Neutrophil (primary cell): ENCODE measurements at regions not wholly inside any gene's neighbourhood (a gene's known extent, or its start where the extent isn't known, plus 50 kb on each side); places are given as distances from the start of the nearest gene placed in this dataset.
"Not testable (repeated sequence)": the region's sequence is repeated elsewhere in the genome, so short reads cannot be mapped to it uniquely, and the experiment has no call there.

ENCODE experiments used
- H3K27ac ChIP-seq: fragments of 200-600 bp; sonication (generic); 2 replicates; pipeline ENCODE4 v1.5.1; 2016; ENCODE audit warnings: mild to moderate bottlenecking, moderate library complexity
- H3K27me3 ChIP-seq: fragments of 200-600 bp; sonication (generic); 2 replicates; pipeline ENCODE4 v1.6.0; 2016; ENCODE audit warnings: mild to moderate bottlenecking
- H3K36me3 ChIP-seq: fragments of 200-600 bp; sonication (generic); 2 replicates; pipeline ENCODE4 v1.5.1; 2017
- H3K4me1 ChIP-seq, 2 experiments: fragments of 200-600 bp in 1 of 2; sonication (generic) in 1 of 2; 1 replicate in 1 of 2; 2 replicates in 1 of 2; pipeline versions ENCODE4 v1.5.1 to v1.6.1; 2013 to 2016; ENCODE audit warnings: low read depth in 1 of 2, low read length in 1 of 2, mild to moderate bottlenecking in 1 of 2, moderate library complexity in 1 of 2; ENCODE audit not compliant: control insufficient read depth in 1 of 2, insufficient read depth in 1 of 2
- H3K4me3 ChIP-seq, 2 experiments: fragments of 200-600 bp in 1 of 2; sonication (generic) in 1 of 2; 1 replicate in 1 of 2; 2 replicates in 1 of 2; pipeline ENCODE4 v1.5.1; 2013 to 2016; ENCODE audit warnings: low read depth in 1 of 2, low read length in 1 of 2, mild to moderate bottlenecking in 1 of 2, moderate library complexity in 1 of 2
- H3K9me3 ChIP-seq: fragments of 200-600 bp; sonication (generic); 2 replicates; pipeline ENCODE4 v1.5.1; 2016
- CTCF ChIP-seq: fragments of 200-600 bp; sonication (generic); IDR thresholded peaks from 2 replicates; pipeline ENCODE4 v1.5.1; 2016; ENCODE audit warnings: antibody characterized with exemption

GRCh38 chr10:45163315-45163975 is 152.0 kb downstream of the OR13A1 start:
- Histone ChIP-seq H3K36me3 (no peaks in the 10 kb centered on the region), H3K27me3 (no peaks in the 10 kb centered on the region), H3K9me3 (no peaks in the 10 kb centered on the region), H3K27ac (no peak overlapping the region), H3K4me1 (no peaks in the 10 kb centered on the region), H3K4me3 (no peak overlapping the region)
- no peak for TF ChIP-seq CTCF

- H3K27ac ChIP-seq, H3K4me1 ChIP-seq, H3K4me3 ChIP-seq, H3K9me3 ChIP-seq, H3K36me3 ChIP-seq, H3K27me3 ChIP-seq: not testable (repeated sequence)
These were observed 139.8 kb downstream of the OR13A1 start for GRCh38 chr10:45175520-45176118.

- no peaks in the 10 kb centered on the region for H3K4me1 ChIP-seq
- H3K27me3 ChIP-seq: no peaks in the 10 kb centered on the region
- no peaks in the 10 kb centered on the region for H3K36me3 ChIP-seq
- no peaks in the 10 kb centered on the region for H3K9me3 ChIP-seq
- no peak for TF ChIP-seq CTCF
- no peak overlapping the region for H3K27ac ChIP-seq
- H3K4me3 ChIP-seq: no peak overlapping the region
These were observed 135.7 kb downstream of the OR13A1 start for GRCh38 chr10:45179691-45180090.

- no peaks in the 10 kb centered on the region for H3K36me3 ChIP-seq
- no peaks in the 10 kb centered on the region for H3K4me1 ChIP-seq
- H3K27me3 ChIP-seq: no peaks in the 10 kb centered on the region
These were observed 134.9 kb downstream of the OR13A1 start for GRCh38 chr10:45180507-45180906.

GRCh38 chr10:45180946-45181875 is 134.2 kb downstream of the OR13A1 start:
- TF ChIP-seq CTCF: no peak
- no peaks in the 10 kb centered on the region for H3K36me3 ChIP-seq
- H3K27ac ChIP-seq: no peak overlapping the region
- no peak overlapping the region for H3K4me3 ChIP-seq
- no peaks in the 10 kb centered on the region for H3K27me3 ChIP-seq
- no peaks in the 10 kb centered on the region for H3K9me3 ChIP-seq
- no peaks in the 10 kb centered on the region for H3K4me1 ChIP-seq

More at GRCh38 chr10:45180507-45180906, 134.9 kb downstream of the OR13A1 start:
- H3K27ac ChIP-seq: no peak overlapping the region
- TF ChIP-seq CTCF: no peak
- H3K9me3 ChIP-seq: no peaks in the 10 kb centered on the region
- no peak overlapping the region for H3K4me3 ChIP-seq
